MCF 10A (cell line): ENCODE measurements at regions not wholly inside any gene's neighbourhood (a gene's known extent, or its start where the extent isn't known, plus 50 kb on each side); places are given as distances from the start of the nearest gene placed in this dataset.

ENCODE experiments used
- BruUV-seq: library from RNA; stranded (reverse); fragments of 400-500 nt; replicated peaks from 2 replicates; lab custom pipeline; 2021; lab: Mats Ljungman, UMichigan
- CTCF ChIA-PET: fragments of 300-600 bp; sonication (Branson Sonifier 250); formaldehyde crosslinking; extraction: SDS; loops from one replicate; lab custom pipeline; 2021; ENCODE audit warnings: antibody characterized with exemption, inconsistent platforms; lab: Yijun Ruan, JAX
- POLR2A ChIA-PET: fragments of 300-600, 350-650 bp; sonication (Branson Sonifier 250); formaldehyde crosslinking; extraction: SDS; loops from one replicate; lab custom pipeline; 2020; ENCODE audit warnings: antibody characterized with exemption, inconsistent platforms; lab: Yijun Ruan, JAX
- DNase-seq: peaks from one replicate; pipeline ENCODE4 v3.0.0-alpha.2; 2018; ENCODE audit not compliant: unreplicated experiment
- H3K27ac Mint-ChIP-seq: one replicate; pipeline ENCODE4 v1.8.0; 2022; ENCODE audit warnings: mild to moderate bottlenecking, low read depth, mixed read lengths; ENCODE audit not compliant: unreplicated experiment
- H3K27me3 Mint-ChIP-seq: one replicate; pipeline ENCODE4 v1.8.0; 2022; ENCODE audit warnings: mixed read lengths; ENCODE audit not compliant: insufficient read depth, unreplicated experiment
- H3K36me3 Mint-ChIP-seq: one replicate; pipeline ENCODE4 v1.8.0; 2022; ENCODE audit warnings: mild to moderate bottlenecking, moderate library complexity, mixed read lengths; ENCODE audit not compliant: insufficient read depth, unreplicated experiment
- H3K4me1 Mint-ChIP-seq: one replicate; pipeline ENCODE4 v1.8.0; 2022; ENCODE audit warnings: mixed read lengths; ENCODE audit not compliant: insufficient read depth, unreplicated experiment
- H3K4me3 Mint-ChIP-seq: one replicate; pipeline ENCODE4 v1.8.0; 2022; ENCODE audit warnings: mild to moderate bottlenecking, moderate library complexity, mixed read lengths; ENCODE audit not compliant: unreplicated experiment
- H3K9me3 Mint-ChIP-seq: one replicate; pipeline ENCODE4 v1.8.0; 2022; ENCODE audit warnings: mixed read lengths; ENCODE audit not compliant: unreplicated experiment
- intact Hi-C: fragments of 100-400 bp; cut with micrococcal nuclease; formaldehyde crosslinking; loops from 2 replicates; pipeline ENCODE4 v1.14.1; 2022
- TF ChIP-seq, protein P1 (sequence below): fragments of 200-600 bp; IDR thresholded peaks from one replicate; pipeline ENCODE4 v1.8.0; 2022; ENCODE audit warnings: antibody characterized with exemption, mild to moderate bottlenecking; ENCODE audit not compliant: unreplicated experiment

DNA sequence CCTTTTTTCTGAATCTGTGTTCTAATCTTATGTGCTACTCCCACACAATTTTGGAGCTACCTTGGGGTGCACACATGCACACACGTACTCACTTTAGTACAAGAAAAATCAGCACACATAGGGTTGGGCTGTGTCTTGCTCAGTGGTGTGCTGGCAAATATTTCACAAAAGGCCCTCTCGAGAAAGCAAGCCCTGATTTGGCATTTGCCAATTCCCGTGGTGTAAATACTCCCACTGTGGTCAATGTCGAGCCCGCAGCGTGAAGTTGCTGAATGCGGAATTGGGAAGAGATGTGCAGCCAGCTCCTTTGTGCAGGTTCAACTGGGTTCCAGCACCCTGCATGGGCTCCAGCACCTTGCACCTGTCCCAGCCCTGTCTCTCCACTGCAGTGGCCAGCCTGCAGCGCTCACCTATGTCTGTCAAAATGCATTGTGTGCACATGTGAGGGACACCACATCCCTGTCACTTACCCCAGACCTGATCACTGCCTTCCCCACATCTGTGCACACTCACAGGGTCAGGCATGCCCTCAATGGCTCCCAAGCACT is 78.4 kb upstream of the WNT4 start:
- DNase-seq: no peak
- Mint-ChIP-seq H3K9me3 (no peaks in the 10 kb centered on the region), H3K4me3 (no peak overlapping the region), H3K4me1 (no peaks in the 10 kb centered on the region), H3K27ac (no peak overlapping the region), H3K27me3 (peaks cover 58% of the 10 kb centered on the region), H3K36me3 (no peaks in the 10 kb centered on the region)
- TF ChIP-seq, protein P1, sequence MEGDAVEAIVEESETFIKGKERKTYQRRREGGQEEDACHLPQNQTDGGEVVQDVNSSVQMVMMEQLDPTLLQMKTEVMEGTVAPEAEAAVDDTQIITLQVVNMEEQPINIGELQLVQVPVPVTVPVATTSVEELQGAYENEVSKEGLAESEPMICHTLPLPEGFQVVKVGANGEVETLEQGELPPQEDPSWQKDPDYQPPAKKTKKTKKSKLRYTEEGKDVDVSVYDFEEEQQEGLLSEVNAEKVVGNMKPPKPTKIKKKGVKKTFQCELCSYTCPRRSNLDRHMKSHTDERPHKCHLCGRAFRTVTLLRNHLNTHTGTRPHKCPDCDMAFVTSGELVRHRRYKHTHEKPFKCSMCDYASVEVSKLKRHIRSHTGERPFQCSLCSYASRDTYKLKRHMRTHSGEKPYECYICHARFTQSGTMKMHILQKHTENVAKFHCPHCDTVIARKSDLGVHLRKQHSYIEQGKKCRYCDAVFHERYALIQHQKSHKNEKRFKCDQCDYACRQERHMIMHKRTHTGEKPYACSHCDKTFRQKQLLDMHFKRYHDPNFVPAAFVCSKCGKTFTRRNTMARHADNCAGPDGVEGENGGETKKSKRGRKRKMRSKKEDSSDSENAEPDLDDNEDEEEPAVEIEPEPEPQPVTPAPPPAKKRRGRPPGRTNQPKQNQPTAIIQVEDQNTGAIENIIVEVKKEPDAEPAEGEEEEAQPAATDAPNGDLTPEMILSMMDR: no peak
- CTCF ChIA-PET: interaction anchor here (0.7 kb wide), 1 partner anchor 251 kb away, joined by 5 read pairs; no protein-coding TSS in a partner anchor
- intact Hi-C loops: no loop called here
- no TSS peak for BruUV-seq
- POLR2A ChIA-PET: no interaction called here

DNA sequence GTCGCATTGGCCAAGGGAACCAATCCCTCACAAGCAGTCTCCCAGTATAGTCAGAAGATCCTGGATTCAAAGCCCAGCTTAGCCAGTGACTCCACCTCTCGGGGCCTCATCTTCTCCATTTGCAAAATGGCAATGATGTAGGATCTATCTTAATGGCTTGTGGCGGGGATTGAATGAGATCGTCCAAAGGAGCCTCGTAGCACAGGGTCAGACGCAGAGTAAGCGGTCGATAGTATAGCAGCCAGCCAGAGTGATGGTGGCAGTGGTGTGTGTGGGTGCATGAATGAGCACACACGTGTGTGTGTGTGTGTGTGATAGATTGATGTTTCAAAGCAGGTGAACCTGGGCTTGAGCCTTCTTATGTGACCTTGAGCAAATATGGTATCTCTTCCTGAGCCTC is 79.8 kb upstream of the WNT4 start:
- CTCF ChIA-PET: no interaction called here
- TF ChIP-seq, protein P1: no peak
- intact Hi-C loops: no loop called here
- Mint-ChIP-seq H3K4me1 (no peaks in the 10 kb centered on the region), H3K27ac (no peak overlapping the region), H3K9me3 (no peaks in the 10 kb centered on the region), H3K27me3 (peaks cover 68% of the 10 kb centered on the region), H3K36me3 (no peaks in the 10 kb centered on the region), H3K4me3 (no peak overlapping the region)
- POLR2A ChIA-PET: no interaction called here
- BruUV-seq: no TSS peak
- DNase-seq: no peak

DNA sequence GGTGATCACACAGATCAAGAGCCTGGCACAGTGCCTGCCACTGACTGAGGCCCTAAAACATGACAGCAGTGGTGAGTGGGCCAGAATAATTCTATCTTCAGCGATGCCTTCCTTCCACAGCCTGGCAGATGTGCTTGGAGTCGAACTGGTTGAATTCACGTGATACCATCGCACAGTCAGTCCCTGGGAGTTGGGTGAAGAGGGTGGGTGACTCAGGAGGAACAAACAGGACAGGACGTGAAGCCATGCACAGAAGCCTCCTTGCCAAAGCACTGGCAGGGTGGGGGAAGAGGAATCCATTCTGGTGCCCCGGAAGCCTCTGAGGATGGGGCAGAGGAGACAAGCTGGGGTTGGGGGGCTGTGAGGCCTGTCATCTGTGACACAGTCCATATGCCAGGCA is 80.3 kb upstream of the WNT4 start:
- Mint-ChIP-seq H3K27me3 (peaks cover 70% of the 10 kb centered on the region), H3K36me3 (no peaks in the 10 kb centered on the region), H3K9me3 (no peaks in the 10 kb centered on the region), H3K4me3 (no peak overlapping the region), H3K27ac (no peak overlapping the region), H3K4me1 (no peaks in the 10 kb centered on the region)
- DNase-seq: no peak
- no TSS peak for BruUV-seq
- TF ChIP-seq, protein P1: no peak
- POLR2A ChIA-PET: no interaction called here
- CTCF ChIA-PET: no interaction called here
- intact Hi-C loops: no loop called here

DNA sequence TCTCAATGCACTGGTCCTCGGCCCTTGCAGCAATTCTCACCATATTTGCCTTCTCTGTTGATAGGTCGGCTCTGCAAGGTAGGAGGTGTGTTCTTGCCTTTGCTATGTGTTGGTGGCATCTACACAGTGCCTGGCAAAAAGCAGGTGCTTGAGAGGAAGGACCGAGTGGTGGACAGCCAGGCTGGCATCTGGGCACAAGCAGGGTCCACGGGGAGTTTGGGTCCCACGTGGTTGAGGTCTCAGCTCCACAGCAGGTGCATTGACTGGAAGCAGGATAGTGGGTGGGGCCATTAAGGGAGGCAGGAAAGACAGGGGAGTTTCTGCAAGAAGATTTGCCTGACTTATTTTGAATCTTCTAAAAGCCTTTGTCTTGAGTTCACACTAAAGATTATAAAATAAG is 81.2 kb upstream of the WNT4 start:
- Mint-ChIP-seq H3K4me1 (peaks cover under 1% of the 10 kb centered on the region), H3K27me3 (peaks cover 61% of the 10 kb centered on the region), H3K9me3 (no peaks in the 10 kb centered on the region), H3K36me3 (no peaks in the 10 kb centered on the region), H3K4me3 (no peak overlapping the region), H3K27ac (no peak overlapping the region)
- POLR2A ChIA-PET: no interaction called here
- BruUV-seq: no TSS peak
- TF ChIP-seq, protein P1: no peak
- DNase-seq: no peak
- intact Hi-C loops: no loop called here
- CTCF ChIA-PET: interaction anchor here (0.9 kb wide), 1 partner anchor 99 kb away, joined by 3 read pairs; no protein-coding TSS in a partner anchor
